Epithelial cell of proximal tubule (primary cell): ENCODE measurements at regions not wholly inside any gene's neighbourhood (a gene's known extent, or its start where the extent isn't known, plus 50 kb on each side); places are given as distances from the start of the nearest gene placed in this dataset.

Source experiments
- DNase-seq: peaks from one replicate; pipeline ENCODE4 v3.0.0-alpha.2; 2011; ENCODE audit warnings: low read depth
- H3K4me3 ChIP-seq: 2 replicates; pipeline ENCODE4 v1.5.1; 2011; ENCODE audit warnings: low read depth, mild to moderate bottlenecking, low read length
- CTCF ChIP-seq: conservative IDR thresholded peaks from 2 replicates; pipeline ENCODE4 v1.5.1; 2012; ENCODE audit warnings: low read depth, mild to moderate bottlenecking, low read length

GRCh38 chr4:175054980-175055379 is 136.8 kb downstream of the ADAM29 start:
- no peak for DNase-seq
- no peak for TF ChIP-seq CTCF
- H3K4me3 ChIP-seq: no peak overlapping the region

- no peak for TF ChIP-seq CTCF
- DNase-seq: no peak
- no peak overlapping the region for H3K4me3 ChIP-seq
These were observed 144.0 kb downstream of the ADAM29 start for GRCh38 chr4:175062183-175062592.

- DNase-seq: no peak
- H3K4me3 ChIP-seq: no peak overlapping the region
These were observed 147.1 kb downstream of the ADAM29 start for GRCh38 chr4:175065228-175065627.

GRCh38 chr4:175066923-175067627 is 148.9 kb downstream of the ADAM29 start:
- no peak for DNase-seq
- no peak overlapping the region for H3K4me3 ChIP-seq
- no peak for TF ChIP-seq CTCF

More at GRCh38 chr4:175065228-175065627, 147.1 kb downstream of the ADAM29 start:
- no peak for TF ChIP-seq CTCF

- H3K4me3 ChIP-seq: no peak overlapping the region
- DNase-seq: no peak
- no peak for TF ChIP-seq CTCF
These were observed 150.1 kb downstream of the ADAM29 start for GRCh38 chr4:175068266-175068665.

- no peak for TF ChIP-seq CTCF
- no peak overlapping the region for H3K4me3 ChIP-seq
- DNase-seq: no peak
These were observed 152.3 kb downstream of the ADAM29 start for GRCh38 chr4:175070444-175070843.

- H3K4me3 ChIP-seq: no peak overlapping the region
- TF ChIP-seq CTCF: no peak
- DNase-seq: no peak
These were observed 153.0 kb downstream of the ADAM29 start for GRCh38 chr4:175071123-175071522.
